ENCODE measurements at regions not wholly inside any gene's neighbourhood (a gene's known extent, or its start where the extent isn't known, plus 50 kb on each side); places are given as distances from the start of the nearest gene placed in this dataset.

DNA sequence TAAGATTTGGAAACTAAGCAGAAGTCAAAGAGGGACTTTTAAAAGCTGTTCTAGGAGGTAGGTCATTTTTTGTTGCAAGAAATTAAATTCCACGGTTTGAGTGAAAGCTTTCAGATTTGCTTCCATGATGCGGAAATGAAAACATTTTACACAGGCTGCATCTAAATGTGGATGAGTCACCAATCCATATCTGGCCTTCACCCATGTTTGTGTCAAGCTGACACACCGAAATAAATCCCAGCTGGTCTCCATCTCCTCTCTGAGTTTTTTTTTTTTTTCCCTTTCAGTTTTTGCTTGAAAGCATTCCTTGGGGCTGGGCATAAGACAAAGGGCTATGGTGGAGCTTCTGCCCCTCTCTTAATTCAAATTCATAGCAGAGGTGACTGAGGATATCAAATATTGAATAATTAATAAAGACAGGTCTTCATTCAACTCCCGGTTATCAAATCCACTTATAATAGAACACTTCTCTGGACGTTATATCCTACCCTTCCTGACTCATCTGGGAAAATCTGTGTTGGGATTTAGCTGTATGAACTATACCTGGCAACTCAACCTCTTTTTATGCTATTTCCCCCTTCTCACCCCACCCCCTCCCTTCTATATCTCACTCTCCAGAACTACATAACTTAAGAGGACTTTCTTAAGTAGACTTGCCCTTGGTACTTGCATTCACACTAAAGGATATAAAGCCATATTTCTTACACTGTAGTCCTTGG is 558.3 kb upstream of the GCFC2 start:
- peak; percentile 58 for DNase-seq (ENCODE audit: low spot score)

DNA sequence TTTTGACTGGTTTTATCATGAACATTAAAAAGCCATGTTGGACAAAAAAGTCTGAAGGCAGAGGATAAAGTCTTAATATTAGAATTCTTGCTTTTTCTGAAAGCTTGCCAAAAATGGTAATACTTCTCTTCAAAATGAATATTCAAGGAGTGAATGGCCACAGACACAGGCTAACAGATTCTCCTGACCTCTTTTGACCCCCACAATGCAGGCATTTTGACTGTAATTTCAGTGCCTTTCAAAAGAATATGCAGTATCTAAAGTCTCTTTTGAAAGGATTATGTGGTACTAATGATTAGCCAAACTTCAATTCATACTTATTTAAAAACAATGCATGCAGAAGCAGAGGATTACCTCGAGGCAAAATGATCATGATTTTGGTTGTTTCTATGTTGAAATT is 557.8 kb upstream of the GCFC2 start:
- no peak for DNase-seq (ENCODE audit: low spot score)

DNA sequence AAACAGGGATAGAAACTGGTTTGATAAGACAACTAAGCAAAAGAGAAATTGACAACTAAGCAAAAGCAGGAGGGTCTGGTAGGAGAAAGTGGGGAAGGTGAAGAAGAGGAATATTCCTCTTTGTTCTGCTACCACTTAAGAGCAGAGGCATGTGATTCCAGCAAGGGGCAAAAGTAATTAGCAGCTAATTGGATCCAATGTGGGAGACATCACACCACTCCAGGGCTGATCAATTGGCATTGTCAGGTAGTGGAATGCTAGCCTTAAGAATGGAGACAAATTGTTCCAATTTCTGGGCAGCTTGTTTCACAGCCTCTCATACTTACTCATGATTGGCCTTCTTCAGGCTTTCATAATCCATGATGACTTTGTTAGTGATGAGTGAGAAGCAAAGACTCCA is 547.1 kb upstream of the GCFC2 start:
- no peak for DNase-seq (ENCODE audit: low spot score)

DNA sequence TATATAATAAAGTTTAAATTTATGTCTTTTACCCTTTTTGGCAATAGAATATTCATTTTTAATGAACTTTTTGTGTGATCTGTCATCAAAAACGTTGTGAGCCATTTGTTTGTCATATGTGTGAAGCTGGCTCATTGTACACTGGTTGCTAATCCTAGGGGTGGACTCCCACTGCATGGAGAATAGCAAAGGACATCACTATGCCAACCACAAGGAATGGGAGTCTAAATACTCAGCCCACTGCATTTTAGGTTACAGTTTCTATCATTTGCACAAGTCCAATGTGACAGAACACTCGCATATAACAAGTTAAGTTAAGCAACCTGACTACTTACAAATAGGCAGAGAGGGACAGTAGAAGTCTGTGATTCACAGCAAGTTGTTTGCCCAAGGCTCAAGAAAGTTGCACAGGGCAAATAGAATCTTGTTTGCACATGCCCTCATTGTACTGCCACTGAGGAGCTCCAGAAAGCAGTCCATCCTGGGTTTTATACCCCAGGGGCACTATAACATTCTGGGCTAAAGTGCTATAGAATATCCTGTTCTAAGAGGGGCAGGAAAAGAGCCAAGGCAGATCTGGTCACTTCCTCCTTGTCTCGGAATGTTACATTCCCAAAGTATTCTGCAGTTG is 545.9 kb upstream of the GCFC2 start:
- no peak for DNase-seq (ENCODE audit: low spot score)

DNA sequence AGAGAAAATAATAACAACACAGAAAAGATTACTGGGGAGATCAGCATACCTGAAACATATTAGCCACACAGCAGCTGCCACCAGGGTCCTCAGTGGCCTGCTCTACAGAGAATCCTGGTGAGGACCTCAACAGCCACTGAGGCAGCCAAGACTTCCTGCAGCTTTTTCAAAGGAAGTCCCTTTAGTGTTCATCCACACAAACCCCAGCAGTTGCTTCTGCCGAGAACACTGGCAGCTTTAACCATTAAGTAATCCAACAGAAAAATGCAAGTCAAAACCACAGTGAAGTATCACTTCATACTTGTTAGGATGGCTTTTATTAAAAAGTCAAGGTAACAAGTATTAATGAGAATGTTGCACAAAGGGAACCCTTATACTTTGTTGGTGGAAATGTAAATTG is 542.0 kb upstream of the GCFC2 start:
- DNase-seq (ENCODE audit: low spot score), result no peak

DNA sequence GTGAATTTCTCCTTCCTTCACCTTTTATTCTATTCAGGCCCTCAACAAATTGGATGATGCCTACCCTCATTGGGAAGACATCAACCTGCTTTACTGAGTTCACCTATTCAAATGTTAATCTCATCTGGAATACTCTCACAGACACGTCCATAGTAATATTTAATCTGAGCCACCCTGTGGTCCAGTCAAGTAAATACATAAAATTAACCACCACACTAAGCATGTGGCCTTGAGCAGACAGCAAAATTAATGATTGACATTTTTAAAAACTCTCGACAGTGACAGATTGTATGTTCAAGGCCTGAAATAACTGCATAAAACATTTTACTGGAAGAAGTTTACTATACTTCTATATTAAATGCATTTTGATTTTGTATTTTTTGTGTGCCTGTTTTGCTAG is 540.6 kb upstream of the GCFC2 start:
- no peak for DNase-seq (ENCODE audit: low spot score)

DNA sequence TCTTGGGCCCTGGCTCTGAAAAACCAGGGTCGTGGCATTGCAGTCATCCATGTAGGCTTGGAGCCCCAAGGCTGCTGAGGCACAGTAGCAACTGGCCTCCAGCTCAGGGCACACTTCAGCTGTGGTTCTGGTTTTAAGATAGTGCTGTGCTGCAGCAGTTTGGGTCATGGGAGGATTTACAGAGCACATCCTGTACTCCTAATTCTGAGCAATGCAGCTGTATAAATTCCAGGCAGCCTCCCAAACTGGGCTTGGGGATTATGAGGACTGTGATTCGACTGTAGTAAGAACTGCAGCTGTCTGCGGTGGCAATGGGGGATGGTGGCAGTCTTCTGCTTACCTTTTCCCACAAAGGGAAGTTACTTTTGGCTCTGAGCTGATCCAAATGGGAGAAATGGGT is 536.3 kb upstream of the GCFC2 start:
- DNase-seq (ENCODE audit: low spot score), result no peak

DNA sequence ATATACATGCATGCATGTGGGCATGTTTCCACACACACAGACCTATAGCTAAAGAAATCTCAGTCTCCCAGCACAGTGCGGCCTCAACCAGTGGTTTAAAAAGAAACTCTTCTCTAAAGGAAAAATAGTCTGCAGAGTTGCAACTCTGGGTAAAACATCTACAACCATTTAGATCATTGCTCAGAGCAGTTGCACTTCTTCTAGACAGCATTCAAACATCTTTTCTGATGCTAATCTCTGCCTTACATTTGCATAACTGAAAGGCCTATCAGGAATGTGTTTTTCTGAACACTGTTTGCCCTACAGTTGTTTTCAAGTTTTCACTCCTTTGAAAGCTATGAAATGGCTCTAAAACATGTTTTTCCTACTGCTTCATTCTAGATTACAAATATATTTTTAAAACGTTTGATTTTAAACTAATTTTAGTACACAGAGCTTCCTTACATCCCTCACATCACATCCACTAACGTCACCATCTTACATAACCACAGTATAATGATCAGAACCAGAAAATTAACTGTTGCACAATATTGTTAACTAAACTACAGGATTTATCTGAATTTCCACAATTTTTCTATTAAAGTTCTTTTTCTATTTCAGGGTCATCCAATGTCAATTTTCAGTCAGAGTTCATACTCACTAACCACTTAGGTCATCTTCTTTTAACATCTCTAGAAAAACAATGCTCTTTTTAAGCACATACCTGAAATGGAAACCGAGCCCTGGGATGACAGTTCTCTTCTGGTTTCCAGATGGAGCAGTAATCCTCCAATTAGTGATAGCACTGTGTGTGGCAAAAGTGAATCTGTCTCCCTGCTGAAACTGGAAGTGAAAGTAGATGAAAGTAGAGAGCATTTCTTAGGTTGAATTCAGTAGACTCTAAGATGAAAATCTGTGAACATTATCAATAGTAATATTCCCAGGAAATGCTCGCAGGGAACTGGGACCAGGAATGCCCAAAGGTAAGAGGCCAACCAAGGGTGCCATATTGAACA is 501.6 kb upstream of the GCFC2 start:
- no peak for DNase-seq (ENCODE audit: low spot score)

DNA sequence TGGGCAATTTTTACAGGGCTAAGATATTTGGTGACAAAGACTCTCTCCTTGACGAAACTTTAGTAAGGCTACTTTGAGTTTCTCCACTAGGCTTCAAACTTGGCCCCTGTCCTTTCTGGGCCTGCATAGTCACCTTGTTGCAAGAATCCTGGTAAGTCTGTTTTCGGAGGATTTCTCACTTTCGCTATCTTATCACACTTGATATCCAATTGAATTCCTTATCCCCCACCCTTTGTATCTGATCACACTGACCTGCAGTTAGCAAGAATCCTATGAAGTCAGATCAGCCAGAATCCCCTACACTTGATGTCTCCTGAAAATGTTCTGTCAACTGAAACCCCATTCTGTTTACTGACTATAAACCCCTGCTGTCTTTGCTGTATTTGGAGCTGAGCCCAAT is 499.8 kb upstream of the GCFC2 start:
- DNase-seq (ENCODE audit: low spot score), result no peak

DNA sequence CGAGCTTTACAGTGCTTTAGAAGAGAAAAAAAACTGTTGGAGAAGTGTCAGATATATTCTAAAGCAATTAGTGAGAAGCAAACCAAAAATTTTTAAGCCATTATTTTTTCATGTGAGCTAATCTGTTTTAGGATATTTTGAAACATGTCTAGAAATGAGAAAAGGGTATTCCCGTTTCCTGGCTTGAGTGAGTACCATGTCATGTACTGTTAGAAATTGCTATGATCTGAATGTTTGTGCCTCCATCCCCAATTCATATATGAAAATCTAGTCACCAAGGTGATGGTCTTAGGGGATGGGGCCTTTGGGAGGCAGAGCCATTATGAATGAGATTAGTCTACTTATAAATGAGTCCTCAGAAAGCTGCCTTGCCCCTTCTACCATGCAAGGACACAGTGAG is 493.3 kb upstream of the GCFC2 start:
- DNase-seq (ENCODE audit: low spot score), result no peak

DNA sequence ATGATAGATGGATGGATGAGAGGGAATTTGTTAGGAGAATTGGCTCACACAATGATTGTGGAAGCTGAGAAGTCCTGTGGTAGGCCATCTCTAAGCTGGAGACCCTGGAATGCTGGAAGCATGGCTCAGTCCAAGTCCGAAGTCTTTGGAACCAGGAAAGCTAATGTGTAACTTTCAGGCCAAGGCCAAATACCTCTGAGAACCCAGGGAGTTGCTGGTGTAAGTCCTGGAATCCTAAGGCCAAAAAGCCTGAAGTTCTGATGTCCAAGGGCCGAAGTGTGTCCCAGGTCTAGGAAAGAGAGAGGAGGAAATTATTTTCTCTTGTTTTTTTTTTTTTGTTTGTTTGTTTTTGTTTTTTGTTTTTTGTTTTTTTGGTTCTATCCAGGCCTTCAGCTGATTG is 492.2 kb upstream of the GCFC2 start:
- no peak for DNase-seq (ENCODE audit: low spot score)

DNA sequence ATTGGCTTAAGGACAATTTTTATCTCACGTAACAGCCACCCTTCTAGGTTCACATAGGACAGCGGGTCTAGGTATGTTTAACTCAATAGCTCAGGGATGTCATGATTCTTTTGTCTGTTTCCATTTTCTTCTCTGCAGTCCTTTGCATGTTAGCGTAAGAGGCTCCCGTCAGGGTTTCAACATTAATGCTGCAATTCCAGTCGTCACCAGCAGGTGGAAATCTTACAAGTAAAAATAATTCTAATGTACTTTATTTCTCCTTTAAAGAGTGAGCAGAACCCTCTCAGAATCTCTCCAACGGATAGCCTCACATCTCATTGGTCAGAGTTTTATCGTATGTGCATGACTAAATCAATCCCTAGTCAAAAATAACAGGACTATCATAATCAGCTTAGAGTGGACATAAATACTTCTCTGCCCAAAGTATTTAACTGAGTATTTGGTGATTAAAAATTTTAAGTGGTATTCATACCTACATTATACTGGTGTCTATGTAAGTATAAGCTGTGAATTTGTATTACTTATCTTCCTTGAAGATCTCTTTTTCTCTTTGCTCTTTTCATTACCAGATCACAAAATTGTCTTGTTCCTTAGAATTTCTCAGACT is 487.2 kb upstream of the GCFC2 start:
- peak; percentile 62 for DNase-seq (ENCODE audit: low spot score)

DNA sequence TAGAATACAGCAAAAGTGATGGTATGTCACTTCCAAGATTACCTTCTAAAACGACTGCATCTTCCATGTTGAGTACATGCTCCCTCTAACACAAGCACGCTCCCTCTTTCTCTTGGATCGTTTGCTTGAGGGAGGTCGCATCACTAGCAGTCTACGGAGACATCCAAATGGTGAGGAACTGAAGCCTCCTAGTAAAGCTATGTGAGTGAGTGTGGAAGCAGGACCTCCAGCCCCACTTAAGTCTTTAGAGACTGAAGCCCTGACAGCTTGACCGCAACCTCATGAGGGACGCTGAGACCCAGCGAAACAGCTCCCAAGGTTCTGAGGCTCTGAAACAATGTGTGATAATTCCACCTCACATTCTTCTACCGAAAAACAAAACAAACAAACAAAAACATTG is 486.7 kb upstream of the GCFC2 start:
- DNase-seq (ENCODE audit: low spot score), result no peak

DNA sequence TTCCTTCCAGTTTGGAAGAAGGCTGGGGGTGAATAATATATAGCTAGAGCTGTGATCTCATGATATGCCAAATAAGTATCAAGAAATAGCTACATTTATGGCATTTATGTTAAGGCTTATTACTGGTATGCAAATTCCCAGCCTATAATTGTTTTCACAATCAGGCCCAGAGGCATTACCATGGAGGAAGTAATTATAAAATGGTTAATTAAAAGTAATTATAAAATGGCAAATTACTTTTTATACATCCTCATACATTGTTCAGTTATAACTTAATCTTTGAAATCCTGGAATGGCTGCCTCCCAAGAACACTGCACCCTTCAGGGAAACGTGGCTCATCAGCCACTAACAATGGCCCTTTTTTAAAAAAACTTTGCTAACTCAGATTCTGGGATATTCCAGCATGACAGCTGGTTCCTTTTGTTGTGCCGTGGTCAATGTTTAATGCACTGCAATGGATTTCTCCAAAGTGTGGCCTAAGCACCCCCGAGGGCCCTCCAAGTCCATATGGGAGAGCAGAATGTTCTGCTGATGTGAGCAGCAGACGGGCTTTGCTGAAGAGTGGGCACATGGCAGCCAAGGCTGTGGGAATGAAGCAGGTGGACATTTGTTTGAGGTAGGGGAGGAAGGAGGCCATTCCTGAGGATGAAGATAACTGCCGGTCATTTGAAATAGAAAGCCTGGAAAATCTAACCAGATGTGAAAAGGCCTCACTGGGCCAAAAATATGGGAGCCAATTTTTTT is 483.5 kb upstream of the GCFC2 start:
- DNase-seq (ENCODE audit: low spot score), result no peak

DNA sequence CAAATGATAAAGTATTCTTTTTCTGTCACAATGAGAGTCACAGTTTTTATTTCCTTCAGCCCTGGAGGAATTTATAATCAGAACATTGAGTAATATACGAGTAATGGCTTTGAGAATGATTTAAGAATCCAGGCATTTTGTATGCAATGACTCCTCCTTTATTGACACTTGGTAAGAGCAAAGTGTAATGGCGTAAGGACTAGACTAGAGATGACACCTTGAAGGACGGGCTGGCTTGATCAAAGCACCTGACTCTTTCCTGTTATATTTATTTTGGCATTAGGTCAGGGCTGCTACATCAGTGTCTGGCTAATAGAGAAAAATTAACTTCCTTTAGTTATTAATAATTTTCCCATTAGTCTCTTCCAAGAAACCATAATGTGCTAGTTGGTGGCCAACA is 482.4 kb upstream of the GCFC2 start:
- DNase-seq (ENCODE audit: low spot score), result no peak

DNA sequence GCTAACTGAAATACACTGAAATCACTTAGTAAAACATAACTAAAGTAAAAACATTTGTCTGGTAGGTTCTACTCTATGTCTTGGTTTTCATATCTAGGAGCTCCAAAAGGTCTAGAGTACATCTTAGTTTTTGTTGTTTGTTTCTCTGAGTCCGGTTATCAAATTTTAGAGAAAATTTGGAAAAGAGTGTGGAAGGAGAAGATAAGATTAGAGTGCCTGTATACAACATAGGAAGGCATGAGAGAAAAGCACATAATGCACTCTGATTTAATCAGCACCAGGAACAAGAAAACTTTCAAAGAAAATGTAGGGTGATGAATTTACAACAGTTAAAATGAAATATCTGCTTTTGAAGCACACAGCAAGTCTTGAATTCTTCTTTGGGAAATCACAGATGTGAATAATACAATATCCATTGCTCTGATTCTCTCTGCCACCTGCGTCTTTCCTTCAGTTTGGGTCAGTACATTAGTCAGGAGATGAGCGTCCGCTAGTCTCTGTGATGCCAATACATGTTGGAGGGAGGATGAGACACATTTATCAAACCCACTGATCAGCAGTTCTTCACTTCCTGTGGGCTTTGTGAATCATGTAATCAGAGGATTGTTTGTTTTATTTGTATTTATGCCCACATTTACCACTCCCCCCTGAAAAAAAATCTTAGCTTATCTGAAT is 477.8 kb upstream of the GCFC2 start:
- DNase-seq (ENCODE audit: low spot score), result no peak

DNA sequence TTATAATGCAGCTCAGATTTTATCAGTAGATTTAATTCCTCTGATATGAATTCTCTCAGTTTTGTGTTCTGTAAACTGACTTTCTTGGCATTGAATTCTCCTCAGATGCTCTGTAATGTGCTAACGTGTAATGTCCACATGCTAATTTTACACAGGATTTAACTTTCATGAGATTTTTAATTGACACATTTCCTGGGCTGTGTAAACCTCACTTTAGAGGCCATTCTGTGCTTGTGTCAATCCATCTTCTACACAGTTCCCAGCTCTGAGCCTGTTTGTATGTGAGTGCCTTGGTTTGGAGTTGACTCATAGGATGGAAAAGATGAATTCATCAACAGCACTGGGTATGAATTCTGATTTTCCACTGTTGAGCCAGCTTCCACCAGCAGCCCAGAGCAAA is 476.7 kb upstream of the GCFC2 start:
- DNase-seq (ENCODE audit: low spot score), result no peak

DNA sequence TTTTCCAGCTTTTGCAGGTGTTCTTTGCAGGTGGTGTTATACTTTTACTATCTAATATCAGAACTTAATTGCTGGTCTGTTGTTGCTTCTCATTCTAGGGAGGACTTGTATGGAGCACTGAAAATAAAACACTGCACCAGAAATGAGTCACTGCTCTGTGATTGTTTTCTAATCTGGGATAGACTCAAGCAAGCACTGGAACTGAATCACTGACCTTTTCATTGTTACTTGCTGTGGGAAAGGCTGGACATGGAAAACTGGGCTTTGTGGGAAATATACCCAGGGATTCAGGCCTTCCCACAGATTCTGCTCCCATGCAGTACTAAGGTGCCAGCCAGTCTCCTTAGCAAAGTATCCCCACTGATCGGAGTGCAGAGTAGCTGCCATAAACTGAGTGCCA is 470.0 kb upstream of the GCFC2 start:
- DNase-seq (ENCODE audit: low spot score), result no peak

DNA sequence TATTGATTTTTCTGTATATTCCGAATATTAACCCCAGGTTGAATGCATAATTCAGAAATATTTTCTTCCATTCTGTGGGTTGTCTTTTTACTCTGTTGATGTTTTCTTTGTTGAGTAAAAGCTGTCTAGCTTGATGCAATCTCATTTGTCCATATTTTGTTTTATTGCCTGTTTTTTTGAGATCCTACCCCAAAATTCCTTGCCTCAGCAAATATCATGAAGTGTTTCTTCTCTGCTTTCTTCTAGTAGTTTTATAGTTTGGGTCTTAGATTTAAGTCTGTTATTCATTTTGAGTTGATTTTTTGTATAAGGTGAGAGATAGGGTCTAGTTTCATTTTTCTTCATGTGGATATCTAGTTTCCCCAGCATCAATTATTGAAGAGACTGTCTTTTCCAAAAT is 467.9 kb upstream of the GCFC2 start:
- no peak for DNase-seq (ENCODE audit: low spot score)

DNA sequence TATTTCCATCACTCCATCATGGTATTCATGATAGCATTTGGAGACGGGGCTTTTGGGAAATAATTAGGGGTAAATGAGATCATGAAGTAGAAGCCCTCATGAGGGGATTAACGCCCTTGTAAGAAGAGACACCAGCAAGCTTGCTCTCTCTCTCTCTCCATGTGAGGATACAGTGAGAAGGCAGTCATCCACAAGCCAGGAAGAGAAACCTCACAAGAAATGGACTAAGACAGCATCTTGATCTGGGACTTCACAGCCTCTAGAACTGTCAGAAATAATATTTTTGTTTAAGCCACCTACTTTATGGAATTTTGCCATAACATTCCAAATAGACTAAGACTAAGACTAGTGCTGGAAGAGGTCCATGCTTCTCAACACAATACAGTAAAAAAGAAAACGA is 464.6 kb upstream of the GCFC2 start:
- DNase-seq (ENCODE audit: low spot score), result no peak

DNA sequence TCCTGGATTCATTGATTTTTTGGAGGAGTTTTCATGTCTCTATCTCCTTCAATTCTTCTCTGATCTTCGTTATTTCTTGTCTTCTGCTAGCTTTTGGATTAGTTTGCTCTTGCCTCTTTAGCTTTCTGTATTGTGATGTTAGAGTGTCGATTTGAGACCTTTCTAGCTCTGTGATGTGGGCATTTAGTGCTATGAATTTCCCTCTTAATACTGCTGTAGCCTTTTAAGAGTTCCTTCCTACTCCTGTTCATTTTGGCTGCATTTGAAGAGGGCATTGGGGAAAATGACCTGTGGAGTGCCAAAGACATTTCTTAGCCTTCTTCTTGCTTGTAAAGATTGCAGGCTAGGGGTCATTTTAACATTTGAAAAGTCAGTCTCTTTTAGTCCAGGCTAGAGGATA is 463.8 kb upstream of the GCFC2 start:
- DNase-seq (ENCODE audit: low spot score), result no peak

Measured in H4 (cell line).